HG02870 (cell line): ENCODE measurements at regions not wholly inside any gene's neighbourhood (a gene's known extent, or its start where the extent isn't known, plus 50 kb on each side); places are given as distances from the start of the nearest gene placed in this dataset.
A peak's percentile ranks its signal among the peaks of the same experiment; 100 is the strongest.
"Not testable (repeated sequence)": the region's sequence is repeated elsewhere in the genome, so short reads cannot be mapped to it uniquely, and the experiment has no call there.

ENCODE experiments used
- ATAC-seq: cut with Tn5 transposase; IDR thresholded peaks from one replicate; pipeline ENCODE4 v1.9.1; 2021; ENCODE audit warnings: mild to moderate bottlenecking, moderate library complexity; ENCODE audit not compliant: unreplicated experiment

DNA sequence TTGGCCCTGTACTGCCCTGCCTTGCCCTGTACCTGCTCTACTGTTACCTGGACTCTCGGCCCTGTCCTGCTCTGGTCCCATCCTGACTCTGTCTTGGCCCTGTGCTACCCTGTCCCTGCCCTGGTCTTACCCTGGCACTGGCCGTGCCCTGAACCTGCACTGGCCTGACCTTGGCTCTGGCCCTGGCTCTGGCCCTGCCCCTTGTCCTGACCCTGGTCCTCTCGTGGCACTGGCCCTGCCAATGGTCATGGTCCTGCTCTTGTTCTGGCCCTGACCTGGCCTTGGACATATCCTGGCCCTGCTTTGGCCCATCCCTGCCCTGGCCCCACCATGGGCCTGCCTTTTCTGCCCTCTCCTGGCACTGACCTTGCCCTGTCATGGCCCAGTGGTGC, 251.3 kb downstream of the TP53TG3F start:
- ATAC-seq = not testable (repeated sequence)

DNA sequence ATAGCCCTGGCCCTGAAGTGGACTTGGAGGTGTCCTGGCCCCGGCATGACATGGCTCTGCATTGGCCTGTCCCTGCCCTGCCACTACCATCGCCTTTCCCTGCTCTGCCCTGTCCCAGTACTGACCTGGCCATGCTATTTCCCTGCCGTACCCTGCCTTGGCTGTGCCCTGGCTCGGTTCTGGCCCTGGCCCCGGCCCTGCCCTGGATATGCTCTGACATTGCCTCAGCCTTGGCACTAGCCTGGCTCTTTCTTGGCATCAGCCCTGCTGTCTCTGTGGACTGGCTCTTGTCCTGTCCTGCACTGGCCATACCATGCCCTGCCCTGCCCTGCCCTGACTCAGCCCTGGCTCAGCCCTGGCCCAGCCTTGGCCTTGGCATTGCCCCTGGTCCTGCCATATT, 252.2 kb downstream of the TP53TG3F start:
- ATAC-seq = not testable (repeated sequence)

DNA sequence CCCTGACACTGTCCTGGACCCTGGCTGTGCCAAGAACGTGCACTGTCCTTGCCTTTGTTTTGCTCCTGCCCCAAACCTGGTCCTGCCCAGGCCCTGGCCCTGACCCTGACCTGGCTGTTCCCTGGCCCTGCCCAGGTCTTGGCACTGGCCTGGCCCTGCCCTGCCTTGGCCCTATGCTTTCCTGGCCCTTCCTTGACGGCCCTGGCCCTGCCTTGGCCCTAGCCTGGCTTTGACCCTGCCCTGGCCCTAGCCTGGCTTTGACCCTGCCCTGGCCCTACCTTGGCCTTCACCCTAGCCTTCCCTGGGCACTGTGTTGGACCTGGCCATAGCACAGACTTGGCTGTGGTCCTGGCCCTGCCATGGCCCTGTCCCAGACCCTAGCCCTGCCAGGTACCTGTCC, 252.9 kb downstream of the TP53TG3F start:
- ATAC-seq = not testable (repeated sequence)

DNA sequence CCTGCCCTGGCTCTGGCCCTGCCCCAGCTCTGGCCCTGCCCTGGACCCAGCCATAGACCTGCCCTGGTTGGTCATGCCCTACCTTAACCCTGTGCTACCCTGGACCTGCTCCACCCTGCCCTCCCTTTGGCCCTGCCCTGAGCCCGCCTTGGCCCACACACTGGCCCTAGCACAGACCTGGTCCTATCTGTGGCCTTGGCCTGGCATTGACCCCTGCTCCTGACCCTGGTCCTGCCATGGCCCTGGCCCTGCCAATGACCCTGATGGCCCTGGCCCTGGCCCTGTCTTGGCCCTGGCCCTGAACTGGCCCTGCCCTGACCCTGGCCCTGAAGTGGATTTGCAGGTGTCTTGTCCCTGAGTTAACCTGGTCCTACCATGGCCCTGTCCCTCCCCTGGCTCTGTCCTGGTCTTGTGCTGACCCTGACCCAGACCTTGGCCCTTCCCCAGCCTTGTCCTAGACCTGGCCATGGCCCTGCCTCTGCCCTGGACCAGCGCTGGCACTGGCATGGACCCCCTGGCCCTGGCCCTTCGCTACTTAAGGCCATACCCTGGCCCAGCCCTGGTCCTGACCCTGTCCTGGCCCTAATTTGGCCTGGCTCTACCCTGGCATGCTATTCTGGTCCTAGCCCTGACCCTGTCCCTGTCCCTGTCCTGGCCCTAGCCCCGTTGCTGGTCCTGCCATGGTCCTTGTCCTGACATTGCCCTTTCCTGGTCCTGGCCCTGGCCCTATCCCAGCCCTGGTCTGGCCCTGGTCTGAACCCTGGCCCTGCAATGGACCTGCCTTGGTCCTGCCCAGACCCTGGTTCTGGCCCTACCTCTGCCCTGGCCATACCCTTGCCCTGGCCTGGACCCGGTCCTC, 253.7 kb downstream of the TP53TG3F start:
- ATAC-seq = not testable (repeated sequence)

DNA sequence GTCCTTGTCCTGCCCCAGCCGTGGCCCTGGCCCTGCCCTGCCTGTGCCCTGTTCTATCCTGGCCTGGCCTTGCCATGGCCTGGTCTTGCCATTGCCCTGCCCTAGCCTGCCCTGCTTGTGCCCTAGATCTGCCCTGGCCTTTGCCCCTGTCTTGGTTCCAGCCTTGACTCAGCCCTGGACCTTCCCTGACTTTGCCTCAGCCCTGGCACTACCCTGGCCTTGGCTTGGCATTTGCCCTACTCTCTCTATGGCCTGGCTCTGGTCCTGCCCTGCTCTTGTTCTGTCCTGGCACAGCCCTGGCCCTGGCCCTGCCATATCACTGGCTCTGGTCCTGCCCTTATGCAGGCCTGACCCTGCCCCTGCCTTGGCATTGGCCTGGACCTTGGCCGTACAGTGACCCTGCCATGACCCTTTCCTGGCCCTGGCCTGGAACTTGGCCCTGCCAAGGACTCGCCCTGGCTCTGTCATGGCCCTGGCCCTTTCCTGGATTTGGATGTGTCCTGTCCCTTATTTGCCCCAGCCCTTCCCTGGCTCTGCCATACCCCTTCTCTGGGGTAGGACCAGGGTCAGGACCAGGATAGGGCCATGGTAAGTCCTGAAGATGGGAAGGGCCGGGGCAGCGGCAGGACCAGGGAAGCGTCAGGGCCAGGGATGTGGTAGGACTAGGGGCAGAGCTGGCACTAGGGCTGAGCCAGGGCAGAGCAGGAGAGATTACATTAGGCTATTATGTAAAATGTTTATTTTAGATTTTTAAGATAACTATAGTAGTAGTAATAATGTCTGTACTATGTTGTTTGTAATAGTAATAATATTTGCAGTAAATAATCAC, 254.5 kb downstream of the TP53TG3F start:
- ATAC-seq = not testable (repeated sequence)

DNA sequence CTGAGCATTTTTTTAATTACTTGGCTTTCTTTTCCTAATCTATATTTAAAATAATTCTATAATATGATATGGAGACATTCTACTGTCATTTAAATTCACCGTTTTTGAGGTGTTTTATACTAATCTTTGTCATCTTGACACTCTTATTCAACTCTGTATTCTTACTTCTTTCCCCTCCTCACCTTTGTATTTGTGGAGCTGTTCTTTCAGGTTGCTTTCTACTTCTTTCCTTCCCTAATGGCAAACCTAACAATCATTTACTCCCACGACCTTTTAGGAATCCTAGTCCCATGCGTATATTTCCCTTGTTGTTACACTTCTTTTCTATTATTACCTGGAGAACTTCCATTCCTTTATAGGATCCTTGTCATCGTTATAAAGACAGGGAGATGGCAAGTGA, 271.8 kb downstream of the TP53TG3F start:
- ATAC-seq = not testable (repeated sequence)

DNA sequence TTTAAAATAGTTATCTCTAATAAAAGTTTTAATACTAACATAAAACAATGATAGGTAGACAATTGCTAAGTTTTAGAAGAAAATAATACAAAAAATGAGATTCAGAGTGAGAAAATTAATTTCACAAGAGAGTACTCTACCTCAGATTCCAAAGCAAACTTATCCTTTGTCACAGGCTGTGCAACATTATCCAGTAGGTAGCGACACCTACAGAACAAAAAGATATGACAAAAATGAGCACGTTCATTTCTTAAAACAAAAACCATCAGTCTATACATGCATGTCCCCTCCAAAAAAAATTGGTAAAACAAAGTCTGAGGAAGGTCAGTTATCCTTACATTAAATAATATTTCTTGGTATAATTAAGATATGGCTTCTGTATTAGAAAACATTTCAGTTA, 275.2 kb downstream of the TP53TG3F start:
- ATAC-seq = not testable (repeated sequence)

DNA sequence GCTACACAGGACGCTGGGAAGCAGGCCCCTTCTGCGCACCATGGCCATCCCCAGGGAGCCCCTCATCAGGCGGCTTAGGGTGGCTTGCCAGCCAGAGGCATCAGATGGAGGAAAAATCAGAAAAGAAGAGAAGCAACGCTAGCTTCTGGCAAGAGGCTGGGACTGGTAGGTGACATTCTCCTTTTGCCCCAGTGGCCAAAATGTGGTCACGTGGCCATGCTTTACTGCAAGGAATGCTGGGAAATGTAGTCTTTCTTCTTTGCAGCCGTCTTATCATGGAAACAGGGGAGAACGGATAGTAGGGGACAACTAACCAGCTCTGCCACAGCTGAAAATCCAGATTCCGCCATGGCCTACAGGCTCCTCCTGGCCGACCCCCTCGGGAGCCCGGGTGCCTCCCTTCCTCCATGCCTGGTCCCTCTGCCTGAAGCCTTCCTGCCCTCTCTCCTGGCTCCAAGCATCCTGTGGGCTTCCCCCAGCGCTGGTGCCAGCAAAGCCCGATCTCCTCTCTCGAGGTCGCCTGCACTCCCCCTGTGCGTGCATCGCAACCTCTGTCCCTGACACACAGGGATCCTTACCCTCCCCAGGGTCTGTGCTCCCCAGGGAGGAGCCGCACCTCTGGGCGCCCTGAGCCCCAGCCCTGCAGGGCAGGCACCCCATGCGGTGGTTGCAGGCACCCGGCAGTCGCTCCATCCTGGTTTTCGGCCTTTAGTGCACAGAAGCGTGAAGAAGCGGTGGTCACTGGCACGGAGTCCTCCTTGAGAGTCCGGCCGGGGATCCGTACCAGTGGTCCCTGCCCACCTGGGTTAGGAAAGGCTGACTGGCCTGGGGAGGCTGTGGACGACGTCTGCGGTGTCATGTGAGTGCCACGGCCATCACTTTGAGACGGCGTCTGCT, 307.7 kb downstream of the TP53TG3F start:
- not testable (repeated sequence) for ATAC-seq

DNA sequence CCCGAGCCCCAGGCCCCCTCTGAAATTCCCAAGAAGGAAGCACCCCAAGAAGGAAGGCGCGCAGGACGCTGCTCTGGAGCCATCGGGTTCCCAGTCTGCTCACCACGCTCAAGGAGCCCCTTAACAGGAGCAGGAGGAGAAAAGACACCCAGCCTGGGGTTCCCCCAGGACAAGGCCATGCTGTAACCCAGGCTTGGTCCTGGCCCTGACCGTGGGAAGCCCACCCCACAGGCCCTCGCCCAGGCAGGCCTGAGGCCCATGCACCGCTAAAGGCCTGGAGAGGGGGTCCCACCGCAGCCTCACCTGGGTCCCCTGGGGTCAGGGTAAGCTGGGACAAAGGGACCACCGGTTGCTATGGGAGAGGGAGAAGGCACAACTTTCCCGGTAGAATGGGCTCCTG, 309.3 kb downstream of the TP53TG3F start:
- ATAC-seq = not testable (repeated sequence)

DNA sequence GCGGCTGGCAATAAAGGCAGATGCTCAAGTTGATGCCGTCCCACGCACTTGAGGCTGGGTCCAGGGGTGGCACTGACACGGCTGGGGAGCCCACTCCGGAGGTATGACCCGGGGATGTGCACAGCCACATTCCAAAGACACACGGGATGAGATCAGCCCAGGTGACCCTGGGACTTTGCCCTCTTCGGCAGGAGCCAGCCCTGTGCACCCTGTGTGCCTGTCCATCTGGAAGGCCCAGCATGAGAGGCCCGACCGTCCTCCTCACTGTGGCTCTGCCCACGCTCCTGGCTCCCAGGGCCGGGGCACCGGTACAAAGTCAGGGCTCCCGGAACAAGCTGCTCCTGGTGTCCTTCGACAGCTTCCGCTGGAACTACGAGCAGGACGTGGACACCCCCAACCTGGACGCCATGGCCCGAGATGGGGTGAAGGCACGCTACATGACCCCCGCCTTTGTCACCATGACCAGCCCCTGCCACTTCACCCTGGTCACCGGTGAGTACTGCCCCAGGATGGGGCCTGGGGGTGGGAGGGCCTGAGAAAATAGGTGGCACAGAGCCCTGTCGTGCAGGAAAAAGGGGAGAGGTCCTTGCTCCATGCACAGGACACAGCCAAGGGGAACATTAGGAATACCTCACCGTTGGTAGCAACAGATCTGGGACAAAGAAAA, 309.9 kb downstream of the TP53TG3F start:
- ATAC-seq = not testable (repeated sequence)

DNA sequence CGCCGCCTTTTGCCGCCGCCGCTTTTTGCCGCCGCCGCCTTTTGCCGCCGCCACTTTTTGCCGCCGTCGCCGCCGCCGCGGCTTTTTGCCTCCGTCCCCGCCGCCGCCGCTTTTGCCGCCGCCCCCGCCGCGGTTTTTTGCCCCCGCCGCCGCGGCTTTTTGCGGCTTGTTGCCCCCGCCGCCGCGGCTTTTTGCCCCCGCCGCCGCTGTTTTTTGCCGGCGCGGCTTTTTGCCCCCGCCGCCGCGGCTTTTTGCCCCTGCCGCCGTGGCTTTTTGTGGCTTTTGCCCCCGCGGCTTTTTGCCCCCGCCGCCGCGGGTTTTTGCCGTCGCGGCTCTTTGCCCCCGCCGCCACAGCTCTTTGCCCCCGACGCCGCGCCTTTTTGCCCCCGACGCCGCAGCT, 311.1 kb downstream of the TP53TG3F start:
- ATAC-seq = not testable (repeated sequence)

DNA sequence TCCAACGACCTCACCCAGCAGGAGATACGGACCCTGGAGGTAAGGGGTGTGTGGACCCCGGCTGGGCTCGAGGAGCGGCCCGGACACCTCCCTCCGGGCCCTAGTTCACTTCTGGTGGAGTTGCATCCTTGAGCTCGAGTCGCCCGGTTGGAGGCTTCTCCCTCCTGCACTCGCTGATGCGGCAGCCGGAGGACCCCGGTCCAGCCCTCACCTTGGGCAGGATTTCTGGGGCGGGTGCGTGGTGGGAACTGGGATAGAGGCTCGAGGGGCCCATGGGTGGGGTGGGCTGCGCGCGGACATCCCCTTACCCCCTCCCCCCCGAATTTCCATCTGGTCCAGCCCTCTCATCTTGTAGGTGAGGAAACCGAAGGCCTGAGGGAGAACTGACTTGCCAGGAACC, 311.8 kb downstream of the TP53TG3F start:
- ATAC-seq = not testable (repeated sequence)

DNA sequence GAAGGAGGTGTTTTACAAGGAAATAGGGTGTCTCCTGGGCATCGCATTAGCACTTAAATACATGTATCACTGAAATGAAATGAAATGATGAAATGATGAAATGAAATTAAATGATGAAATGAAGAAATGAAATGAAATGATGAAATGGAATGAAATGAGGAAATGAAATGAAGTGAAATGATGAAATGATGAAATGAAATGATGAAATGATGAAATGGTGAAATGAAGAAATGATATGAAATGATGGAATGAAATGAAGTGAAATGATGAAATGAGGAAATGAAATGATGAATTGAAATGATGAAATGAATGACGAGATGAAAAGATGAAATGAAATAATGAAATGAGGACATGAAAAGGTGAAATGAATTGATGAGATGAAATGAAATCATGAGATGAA, 314.6 kb downstream of the TP53TG3F start:
- not testable (repeated sequence) for ATAC-seq

DNA sequence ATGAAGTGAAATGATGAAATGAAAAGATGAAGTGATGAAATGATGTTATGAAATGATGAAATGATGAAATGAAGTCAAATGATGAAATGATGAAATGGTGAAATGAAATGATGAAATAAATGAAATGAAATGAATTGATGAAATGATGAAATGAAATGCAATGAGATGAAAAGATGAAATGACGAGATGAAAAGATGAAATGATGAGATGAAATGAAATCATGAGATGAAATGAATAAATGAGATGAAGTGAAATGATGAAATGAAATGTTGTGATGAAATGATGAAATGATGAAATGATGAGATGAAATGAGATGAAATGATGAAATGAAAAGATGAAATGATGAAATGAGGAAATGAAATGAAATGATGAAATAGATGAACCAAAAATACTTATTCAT, 315.3 kb downstream of the TP53TG3F start:
- ATAC-seq = not testable (repeated sequence)

DNA sequence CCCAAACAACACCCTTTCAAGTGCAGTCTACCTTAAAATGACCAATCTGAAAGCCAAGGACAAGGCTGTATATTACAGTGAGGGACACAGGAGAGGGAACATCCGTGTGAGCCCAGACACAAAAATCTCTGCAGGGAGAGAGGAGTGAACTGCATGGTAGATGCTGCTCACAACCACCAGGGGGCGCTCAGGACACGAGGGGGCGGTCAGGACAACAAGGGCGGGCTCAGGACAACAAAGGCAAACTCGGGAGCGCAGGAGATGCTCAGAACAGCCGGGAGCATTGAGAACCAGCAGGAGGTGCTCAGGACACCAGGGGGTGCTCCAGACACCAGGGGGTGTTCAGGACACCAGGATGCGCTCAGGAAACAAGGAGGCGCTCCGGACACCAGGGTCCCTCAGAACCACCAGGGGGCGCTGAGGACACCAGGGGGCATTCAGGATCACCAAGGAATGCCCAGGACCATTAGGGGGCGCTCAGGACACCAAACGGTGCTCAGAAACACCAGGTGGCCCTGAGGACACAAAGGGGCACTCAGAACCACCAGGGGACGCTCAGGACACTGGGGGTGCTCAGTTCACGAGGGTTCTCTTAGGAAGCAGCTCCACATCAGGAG, 357.0 kb downstream of the TP53TG3F start:
- not testable (repeated sequence) for ATAC-seq

DNA sequence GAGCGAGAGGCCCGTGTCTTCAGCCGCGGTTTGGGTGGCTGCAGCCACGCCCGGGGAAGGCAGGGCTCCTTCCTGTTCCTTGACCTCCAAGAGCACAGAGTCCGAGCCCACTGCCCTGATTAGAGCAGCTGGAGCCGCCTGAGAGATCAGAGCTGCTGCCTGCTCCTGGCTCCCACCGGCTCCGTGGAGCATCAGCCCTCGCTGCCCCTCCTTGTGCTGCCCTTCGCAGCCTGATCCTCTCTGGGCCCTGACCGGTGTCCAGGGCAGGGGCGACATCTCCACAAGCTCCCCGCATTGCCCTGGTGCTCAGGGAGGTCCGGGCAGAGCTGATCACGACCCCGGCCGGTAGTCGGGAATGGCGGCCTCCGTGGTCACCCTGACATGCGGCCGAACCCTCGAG, 365.3 kb downstream of the TP53TG3F start:
- not testable (repeated sequence) for ATAC-seq

DNA sequence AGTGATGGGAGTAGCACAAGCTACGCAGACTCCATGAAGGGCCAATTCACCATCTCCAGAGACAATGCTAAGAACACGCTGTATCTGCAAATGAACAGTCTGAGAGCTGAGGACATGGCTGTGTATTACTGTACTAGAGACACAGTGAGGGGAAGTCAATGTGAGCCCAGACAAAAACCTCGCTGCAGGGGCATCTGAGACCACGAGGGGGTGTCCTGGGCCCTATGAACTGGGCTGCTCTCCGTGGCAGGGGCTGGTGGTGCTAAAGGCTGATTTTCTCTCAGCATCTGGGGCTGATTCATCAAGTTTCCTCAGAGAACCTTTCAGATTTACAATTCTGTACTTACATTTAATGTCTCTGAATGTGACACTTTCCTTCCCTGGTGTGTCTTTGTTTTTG, 368.1 kb downstream of the TP53TG3F start:
- ATAC-seq = not testable (repeated sequence)

DNA sequence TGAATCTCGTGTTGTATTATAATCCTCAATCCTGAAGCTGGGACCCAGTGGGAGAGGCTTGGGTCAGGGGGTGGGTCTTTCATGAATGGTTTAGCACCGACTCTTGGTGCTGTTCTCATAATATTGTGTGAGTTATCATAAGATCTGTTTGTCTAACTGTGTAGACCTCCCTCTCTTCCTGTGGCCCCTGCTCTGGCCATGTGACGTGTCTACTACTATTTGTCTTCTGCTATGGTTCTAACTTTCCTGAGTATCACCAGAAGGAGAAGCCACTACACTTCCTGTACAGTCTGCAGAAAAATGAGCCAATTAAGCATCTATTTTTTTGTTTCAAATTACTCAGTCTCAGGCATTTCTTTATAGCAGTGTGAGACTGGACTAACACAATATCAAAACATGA, 379.7 kb downstream of the TP53TG3F start:
- not testable (repeated sequence) for ATAC-seq

DNA sequence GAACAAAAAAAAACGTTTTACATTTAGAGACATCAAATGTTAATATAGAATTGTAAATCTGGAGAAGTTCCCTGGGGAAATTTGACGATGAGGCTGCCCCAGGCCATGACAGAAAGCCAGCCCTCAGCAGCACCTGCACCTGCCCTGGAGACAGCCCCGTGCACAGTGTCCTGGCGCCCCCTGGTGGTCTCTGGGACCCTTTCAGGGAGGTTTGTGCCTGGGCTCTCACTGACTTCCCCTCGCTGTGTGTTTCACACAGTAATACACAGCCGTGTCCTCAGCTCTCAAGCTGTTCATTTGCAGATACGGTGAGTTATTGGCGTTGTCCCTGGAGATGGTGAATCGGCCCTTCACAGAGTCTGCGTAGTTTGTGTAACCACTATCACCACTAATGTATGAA, 385.1 kb downstream of the TP53TG3F start:
- peak; percentile 61 for ATAC-seq
